HG03354 (cell line): ENCODE measurements at regions not wholly inside any gene's neighbourhood (a gene's known extent, or its start where the extent isn't known, plus 50 kb on each side); places are given as distances from the start of the nearest gene placed in this dataset.
"Not testable (repeated sequence)": the region's sequence is repeated elsewhere in the genome, so short reads cannot be mapped to it uniquely, and the experiment has no call there.

Experiments used
- ATAC-seq: cut with Tn5 transposase; IDR thresholded peaks from one replicate; pipeline ENCODE4 v1.9.1; 2021; ENCODE audit warnings: mild to moderate bottlenecking; ENCODE audit not compliant: unreplicated experiment, poor library complexity, severe bottlenecking

- ATAC-seq = no peak
Observed at GRCh38 chr6:4447639-4448330, 312.4 kb upstream of the ECI2 start.

- ATAC-seq = no peak
Observed at GRCh38 chr6:4446982-4447381, 311.6 kb upstream of the ECI2 start.

- ATAC-seq = no peak
Observed at GRCh38 chr6:4441981-4442434, 306.6 kb upstream of the ECI2 start.

GRCh38 chr6:4439159-4439558 lies 303.8 kb upstream of the ECI2 start:
- no peak for ATAC-seq

GRCh38 chr6:4437342-4437741 lies 302.0 kb upstream of the ECI2 start:
- no peak for ATAC-seq

- no peak for ATAC-seq
Observed at GRCh38 chr6:4435981-4436445, 300.6 kb upstream of the ECI2 start.

GRCh38 chr6:4434655-4435054 lies 299.3 kb upstream of the ECI2 start:
- ATAC-seq = no peak

GRCh38 chr6:4433199-4433598 lies 297.8 kb upstream of the ECI2 start:
- ATAC-seq = no peak

- ATAC-seq = no peak
Observed at GRCh38 chr6:4426968-4427367, 291.6 kb upstream of the ECI2 start.

GRCh38 chr6:4421837-4422236 lies 286.5 kb upstream of the ECI2 start:
- no peak for ATAC-seq

- no peak for ATAC-seq
Observed at GRCh38 chr6:4420160-4420865, 284.9 kb upstream of the ECI2 start.

- ATAC-seq = no peak
Observed at GRCh38 chr6:4415549-4415948, 280.2 kb upstream of the ECI2 start.

- not testable (repeated sequence) for ATAC-seq
Observed at GRCh38 chr6:4414078-4414477, 278.7 kb upstream of the ECI2 start.

GRCh38 chr6:4413073-4413472 lies 277.7 kb upstream of the ECI2 start:
- no peak for ATAC-seq

GRCh38 chr6:4412488-4412887 lies 277.1 kb upstream of the ECI2 start:
- no peak for ATAC-seq

GRCh38 chr6:4412077-4412476 lies 276.7 kb upstream of the ECI2 start:
- no peak for ATAC-seq

- ATAC-seq = peak; percentile 100
Observed at GRCh38 chr6:4407710-4408109, 272.3 kb upstream of the ECI2 start.

GRCh38 chr6:4405621-4406212 lies 270.3 kb upstream of the ECI2 start:
- no peak for ATAC-seq

- no peak for ATAC-seq
Observed at GRCh38 chr6:4404415-4404814, 269.0 kb upstream of the ECI2 start.

- ATAC-seq = no peak
Observed at GRCh38 chr6:4403828-4404227, 268.5 kb upstream of the ECI2 start.
